GM12878 (cell line): ENCODE measurements at regions not wholly inside any gene's neighbourhood (a gene's known extent, or its start where the extent isn't known, plus 50 kb on each side); places are given as distances from the start of the nearest gene placed in this dataset.

Experiments
- ATAC-seq: fragments of 200-7000 bp; cut with Tn5 transposase; 3 replicates; pipeline ENCODE4 v1.9.1; 2020; ENCODE audit warnings: mild to moderate bottlenecking, moderate library complexity
- BruUV-seq: library from RNA; stranded (reverse); fragments of 400-500 nt; replicated peaks from 2 replicates; lab custom pipeline; 2021; lab: Mats Ljungman, UMichigan
- CTCF ChIA-PET: fragments of 300-600 bp; sonication (Branson Sonifier 250); formaldehyde crosslinking; extraction: SDS; loops from one replicate; lab custom pipeline; 2021; ENCODE audit warnings: inconsistent platforms; lab: Yijun Ruan, JAX
- POLR2A ChIA-PET: fragments of 350-600 bp; formaldehyde crosslinking; extraction: SDS; loops from one replicate; lab custom pipeline; 2021; ENCODE audit warnings: inconsistent platforms; lab: Charles Lee
- RAD21 ChIA-PET: fragments of 300-600 bp; sonication (Branson Sonifier 250); formaldehyde crosslinking; loops from one replicate; lab custom pipeline; 2023; ENCODE audit warnings: antibody characterized with exemption; ENCODE audit not compliant: unreplicated experiment; lab: Charles Lee
- SMC1A ChIA-PET: fragments of 300-600 bp; sonication (Branson Sonifier 250); formaldehyde crosslinking; loops from one replicate; lab custom pipeline; 2023; ENCODE audit not compliant: unreplicated experiment, uncharacterized antibody; lab: Charles Lee
- DNase-seq: peaks from one replicate; pipeline ENCODE4 v3.0.0-alpha.2; 2011; ENCODE audit warnings: low read depth, low spot score
- FAIRE-seq: peaks from 3 replicates; lab custom pipeline; 2011; peaks lifted over from hg19 to GRCh38; lab: Jason Lieb, UNC
- H2AFZ ChIP-seq: 2 replicates; pipeline ENCODE4 v1.6.0; 2011; ENCODE audit warnings: low read depth, low read length, control low read depth; ENCODE audit not compliant: control insufficient read depth
- H3K27ac ChIP-seq: 2 replicates; pipeline ENCODE4 v1.5.1; 2011; ENCODE audit warnings: control low read depth; ENCODE audit not compliant: control insufficient read depth, insufficient read depth
- H3K27me3 ChIP-seq, 2 experiments: replicated peaks in 1 of 2; 2 replicates each; pipeline versions ENCODE4 v1.6.0 to v1.6.1; 2011; ENCODE audit warnings: low read length in 1 of 2; ENCODE audit not compliant: control insufficient read depth in 2 of 2, insufficient read depth in 2 of 2
- H3K36me3 ChIP-seq, 2 experiments: 2 replicates each; pipeline ENCODE4 v1.5.1; 2011; ENCODE audit warnings: low read length in 1 of 2; ENCODE audit not compliant: control insufficient read depth in 2 of 2, insufficient read depth in 2 of 2
- H3K4me1 ChIP-seq: 2 replicates; pipeline ENCODE4 v1.6.1; 2011; ENCODE audit warnings: mild to moderate bottlenecking, low read length, moderate library complexity, mixed read lengths; ENCODE audit not compliant: control insufficient read depth, insufficient read depth
- H3K4me2 ChIP-seq: 2 replicates; pipeline ENCODE4 v1.6.0; 2011; ENCODE audit warnings: control low read depth; ENCODE audit not compliant: control insufficient read depth, insufficient read depth
- H3K4me3 ChIP-seq: fragments of 200-600 bp; sonication (generic); 2 replicates; pipeline ENCODE4 v1.5.1; 2016
- H3K79me2 ChIP-seq: 2 replicates; pipeline ENCODE4 v1.6.0; 2011; ENCODE audit warnings: low read length; ENCODE audit not compliant: control insufficient read depth, insufficient read depth
- H3K9ac ChIP-seq: 2 replicates; pipeline ENCODE4 v1.8.0; 2011; ENCODE audit warnings: low read length, control low read depth, mixed read lengths; ENCODE audit not compliant: control insufficient read depth, insufficient read depth
- H3K9me3 ChIP-seq: replicated peaks from 3 replicates; pipeline ENCODE4 v1.5.1; 2011; ENCODE audit warnings: mild to moderate bottlenecking, low read length; ENCODE audit not compliant: control insufficient read depth, insufficient read depth
- H4K20me1 ChIP-seq: 2 replicates; pipeline ENCODE4 v1.6.0; 2011; ENCODE audit not compliant: control insufficient read depth, insufficient read depth
- BHLHE40 ChIP-seq, 2 experiments: fragments of 450-650 bp in 1 of 2; IDR thresholded peaks; 2 replicates each; pipeline ENCODE4 v1.6.1; 2011 to 2017; ENCODE audit warnings: low read depth in 2 of 2, borderline replicate concordance in 1 of 2, improper control_type of control experiment in 1 of 2, low read length in 1 of 2, mild to moderate bottlenecking in 1 of 2
- CHD1 ChIP-seq: IDR thresholded peaks from 2 replicates; pipeline ENCODE4 v1.6.1; 2012; ENCODE audit warnings: low read depth, low read length, improper control_type of control experiment
- CUX1 ChIP-seq: IDR thresholded peaks from 2 replicates; pipeline ENCODE4 v1.6.1; 2012; ENCODE audit warnings: improper control_type of control experiment, low read depth, low read length; ENCODE audit not compliant: insufficient replicate concordance
- KAT2A ChIP-seq: conservative IDR thresholded peaks from 2 replicates; pipeline ENCODE4 v1.6.1; 2011; ENCODE audit warnings: low read depth, low read length; ENCODE audit not compliant: control insufficient read depth
- MXI1 ChIP-seq: fragments of 150-350 bp; IDR thresholded peaks from 2 replicates; pipeline ENCODE4 v1.6.1; 2011; ENCODE audit warnings: low read depth, mild to moderate bottlenecking, inconsistent platforms, low read length, improper control_type of control experiment
- REST ChIP-seq: IDR thresholded peaks from 2 replicates; pipeline ENCODE4 v1.6.1; 2012; ENCODE audit warnings: mild to moderate bottlenecking, low read depth, low read length
- SIX5 ChIP-seq: IDR thresholded peaks from 2 replicates; pipeline ENCODE4 v1.6.1; 2011; ENCODE audit warnings: mild to moderate bottlenecking, low read depth, low read length, moderate library complexity; ENCODE audit not compliant: severe bottlenecking
- SREBF1 ChIP-seq: IDR thresholded peaks from 2 replicates; pipeline ENCODE4 v1.6.1; 2012; ENCODE audit warnings: mild to moderate bottlenecking, low read length
- SRF ChIP-seq, 2 experiments: IDR thresholded peaks; 2 replicates each; pipeline ENCODE4 v1.6.1; 2011; ENCODE audit warnings: low read depth in 2 of 2, low read length in 2 of 2, mild to moderate bottlenecking in 1 of 2, moderate library complexity in 1 of 2
- ZBTB4 ChIP-seq: fragments of 450-650 bp; formaldehyde crosslinking; IDR thresholded peaks from 2 replicates; pipeline ENCODE4 v1.4.0; 2022; ENCODE audit warnings: mild to moderate bottlenecking, moderate library complexity
- WGBS: methylation state at CpG from one replicate; pipeline ENCODE4 v1.1.6; 2016; ENCODE audit warnings: low lambda C conversion rate; ENCODE audit not compliant: insufficient replicate concordance, insufficient coverage; ENCODE audit errors: missing lambda C conversion rate; 5-methylcytosine and 5-hydroxymethylcytosine counted together
- in situ Hi-C: fragments of 300-500 bp; cut with MboI; formaldehyde crosslinking; loops from 9 replicates; pipeline ENCODE4 v1.14.3; 2018; ENCODE audit warnings: mixed read lengths
- intact Hi-C: fragments of 100-400 bp; cut with micrococcal nuclease; formaldehyde crosslinking; loops from one replicate; pipeline ENCODE4 v1.14.2; 2022; ENCODE audit not compliant: unreplicated experiment

GRCh38 chr3:117844676-117845075, 1135.1 kb downstream of the TUSC7 start (continued):
- TF ChIP-seq REST (no peak), SIX5 (no peak)
- TF ChIP-seq, all 136 proteins: peak for 0

- no peaks in the 10 kb centered on the region for H3K9me3 ChIP-seq
- ChIA-PET POLR2A (interaction anchor here (0.6 kb wide), 1 partner anchor 1002 kb away, joined by 3 read pairs; no protein-coding TSS in a partner anchor), SMC1A (interaction anchor here (1.4 to 1.6 kb wide), 2 partner anchors 11 to 15 kb away, joined by 4 read pairs; no protein-coding TSS in a partner anchor), CTCF (interaction anchor here (0.7 kb wide), 2 partner anchors 18 to 42 kb away, joined by 3 read pairs; no protein-coding TSS in a partner anchor), RAD21 (no interaction called here)
- no TSS peak for BruUV-seq
- no peak overlapping the region for H2AFZ ChIP-seq
- H3K27ac ChIP-seq, result no peak overlapping the region
- no peaks in the 10 kb centered on the region for H3K27me3 ChIP-seq
- no peak for ATAC-seq
- no peak overlapping the region for H3K9ac ChIP-seq
- no peaks in the 10 kb centered on the region for H3K79me2 ChIP-seq
- intact Hi-C loops (no loop called here), in situ Hi-C loops (no loop called here)
- no peaks in the 10 kb centered on the region for H3K36me3 ChIP-seq
- no peaks in the 10 kb centered on the region for H3K4me1 ChIP-seq
- 0% methylated on average over 1 of the region's 1 CpG for WGBS
- H4K20me1 ChIP-seq, result no peaks in the 10 kb centered on the region
- no peak overlapping the region for H3K4me3 ChIP-seq
- no peak for DNase-seq
- H3K4me2 ChIP-seq, result no peak overlapping the region
- no peak for FAIRE-seq
- no peak for TF ChIP-seq CHD1
- TF ChIP-seq SRF (IDR thresholded peaks at IDR 0.05; ENCODE audit: low read depth in 2 of 2, low read length in 2 of 2), result no peak
- TF ChIP-seq ZBTB4 (CRISPR knock-in tag), result no peak
- TF ChIP-seq BHLHE40 (IDR thresholded peaks at IDR 0.05; ENCODE audit: borderline replicate concordance in 1 of 2, low read depth in 2 of 2, low read length in 1 of 2), result no peak
- TF ChIP-seq CUX1, result no peak
- TF ChIP-seq KAT2A, result no peak
- TF ChIP-seq MXI1, result no peak
- no peak for TF ChIP-seq SREBF1
Measured at GRCh38 chr3:117846238-117846637, 1136.7 kb downstream of the TUSC7 start.
